ENCODE measurements at regions not wholly inside any gene's neighbourhood (a gene's known extent, or its start where the extent isn't known, plus 50 kb on each side); places are given as distances from the start of the nearest gene placed in this dataset.

DNA sequence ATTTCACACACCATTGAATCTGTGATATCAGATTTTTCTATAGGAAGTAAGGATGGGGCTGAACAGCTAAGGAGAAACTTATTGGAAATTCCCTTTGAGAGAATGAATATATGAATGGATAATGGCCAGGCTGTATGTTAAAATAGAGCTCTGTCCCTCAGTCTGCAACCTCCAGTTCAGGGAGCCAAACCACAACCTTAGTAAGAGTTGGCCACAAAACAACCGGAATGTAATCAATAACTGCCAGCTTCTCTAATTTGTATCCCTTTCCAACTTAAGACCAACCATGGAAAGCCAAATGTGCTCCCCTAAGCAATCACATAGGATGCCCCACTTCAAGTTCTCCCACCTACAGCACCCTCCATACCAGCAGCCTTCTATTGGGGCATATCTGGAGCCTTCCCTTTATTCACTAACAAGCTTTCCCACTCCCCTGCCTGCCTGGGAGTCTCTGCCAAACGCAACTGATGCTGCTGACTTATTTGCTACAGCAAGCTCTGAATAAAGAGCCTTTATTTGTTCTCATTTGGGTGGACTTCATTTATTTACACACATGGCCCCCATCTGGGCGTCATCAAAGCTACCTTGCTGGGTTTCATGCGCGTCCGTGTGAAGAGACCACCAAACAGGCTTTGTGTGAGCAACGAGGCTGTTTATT, 75.4 kb upstream of the LARS2 start:
- TF ChIP-seq CTCF (IDR thresholded peaks at IDR 0.05): no peak
- no peak for TF ChIP-seq POLR2AphosphoS5 (IDR thresholded peaks at IDR 0.05; ENCODE audit: low read depth, low read length)
- TF ChIP-seq SIN3A (IDR thresholded peaks at IDR 0.05; ENCODE audit: borderline replicate concordance, insufficient read depth, low read depth, low read length): no peak
- no peak for TF ChIP-seq TCF7L2 (IDR thresholded peaks at IDR 0.05; ENCODE audit: low read depth, low read length)
- TF ChIP-seq REST (IDR thresholded peaks at IDR 0.05; ENCODE audit: insufficient read depth in 1 of 2, low read depth in 2 of 2, low read length in 1 of 2): no peak
